ENCODE measurements at regions not wholly inside any gene's neighbourhood (a gene's known extent, or its start where the extent isn't known, plus 50 kb on each side); places are given as distances from the start of the nearest gene placed in this dataset.

- no peak overlapping the region for H3K4me3 ChIP-seq (replicated peaks; ENCODE audit: low read depth, low read length)
- no peak for TF ChIP-seq CTCF (IDR thresholded peaks at IDR 0.05; ENCODE audit: low read length, missing control alignments)
- DNase-seq (ENCODE audit: low read depth): no peak
Observed at GRCh38 chr2:67559156-67559555, 162.0 kb downstream of the ETAA1 start.

- H3K4me3 ChIP-seq (replicated peaks; ENCODE audit: low read depth, low read length): no peak overlapping the region
- peak; percentile 69 for DNase-seq (ENCODE audit: low read depth)
- no peak for TF ChIP-seq CTCF (IDR thresholded peaks at IDR 0.05; ENCODE audit: low read length, missing control alignments)
Observed at GRCh38 chr2:67560771-67561456, 163.8 kb downstream of the ETAA1 start.

- DNase-seq (ENCODE audit: low read depth): peak; percentile 94
- no peak overlapping the region for H3K4me3 ChIP-seq (replicated peaks; ENCODE audit: low read depth, low read length)
- TF ChIP-seq CTCF (IDR thresholded peaks at IDR 0.05; ENCODE audit: low read length, missing control alignments): no peak
Observed at GRCh38 chr2:67561457-67561965, 164.4 kb downstream of the ETAA1 start.

GRCh38 chr2:67564076-67564475 lies 166.9 kb downstream of the ETAA1 start:
- DNase-seq (ENCODE audit: low read depth): peak; percentile 65

GRCh38 chr2:67564626-67565025 lies 167.5 kb downstream of the ETAA1 start:
- no peak for TF ChIP-seq CTCF (IDR thresholded peaks at IDR 0.05; ENCODE audit: low read length, missing control alignments)
- H3K4me3 ChIP-seq (replicated peaks; ENCODE audit: low read depth, low read length): no peak overlapping the region
- no peak for DNase-seq (ENCODE audit: low read depth)

More at GRCh38 chr2:67564076-67564475, 166.9 kb downstream of the ETAA1 start:
- H3K4me3 ChIP-seq (replicated peaks; ENCODE audit: low read depth, low read length): no peak overlapping the region
- TF ChIP-seq CTCF (IDR thresholded peaks at IDR 0.05; ENCODE audit: low read length, missing control alignments): no peak

- no peak overlapping the region for H3K4me3 ChIP-seq (replicated peaks; ENCODE audit: low read depth, low read length)
- DNase-seq (ENCODE audit: low read depth): no peak
- no peak for TF ChIP-seq CTCF (IDR thresholded peaks at IDR 0.05; ENCODE audit: low read length, missing control alignments)
Observed at GRCh38 chr2:67565262-67565661, 168.1 kb downstream of the ETAA1 start.

GRCh38 chr2:67565761-67566160 lies 168.6 kb downstream of the ETAA1 start:
- H3K4me3 ChIP-seq (replicated peaks; ENCODE audit: low read depth, low read length): no peak overlapping the region
- DNase-seq (ENCODE audit: low read depth): peak; percentile 97
- TF ChIP-seq CTCF (IDR thresholded peaks at IDR 0.05; ENCODE audit: low read length, missing control alignments): no peak
